Body of pancreas (tissue), 4 donors: ENCODE measurements at regions not wholly inside any gene's neighbourhood (a gene's known extent, or its start where the extent isn't known, plus 50 kb on each side); places are given as distances from the start of the nearest gene placed in this dataset.

Experiments
- POLR2A ChIP-seq, 3 donors: fragments of 450-650 bp; IDR thresholded peaks; one replicate each; pipeline ENCODE4 v1.6.1; 2016; ENCODE audit warnings: antibody characterized with exemption in 3 of 3, mild to moderate bottlenecking in 2 of 3
- TF ChIP-seq, protein P1 (sequence below), 7 experiments: fragments of 450-650 bp in 4 of 7; fragments of 200-600 bp in 3 of 7; sonication (generic) in 3 of 7; IDR thresholded peaks; one replicate each; pipeline ENCODE4 v1.5.1; 2016 to 2019; ENCODE audit warnings: antibody characterized with exemption in 7 of 7

DNA sequence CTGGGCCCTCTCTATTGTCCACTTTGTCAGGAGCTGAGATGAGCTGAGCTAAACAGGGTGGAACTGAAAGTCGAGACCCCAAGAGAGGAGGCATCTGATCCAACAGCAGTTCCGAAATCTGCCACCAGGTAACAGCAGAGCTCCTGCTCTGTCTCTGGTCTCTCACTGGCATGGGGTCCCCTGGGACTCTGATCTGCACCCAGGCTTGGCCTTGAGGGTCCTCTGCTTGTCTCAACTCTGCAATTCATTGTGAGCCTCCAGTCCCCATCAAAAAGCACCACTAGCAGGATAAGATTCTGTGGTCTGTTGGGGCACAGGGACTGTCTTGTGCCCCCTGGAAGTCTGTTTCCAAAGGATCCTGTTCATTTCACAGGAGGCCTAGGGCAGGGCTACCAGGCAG, 62.5 kb upstream of the TOP1 start:
- TF ChIP-seq, protein P1, sequence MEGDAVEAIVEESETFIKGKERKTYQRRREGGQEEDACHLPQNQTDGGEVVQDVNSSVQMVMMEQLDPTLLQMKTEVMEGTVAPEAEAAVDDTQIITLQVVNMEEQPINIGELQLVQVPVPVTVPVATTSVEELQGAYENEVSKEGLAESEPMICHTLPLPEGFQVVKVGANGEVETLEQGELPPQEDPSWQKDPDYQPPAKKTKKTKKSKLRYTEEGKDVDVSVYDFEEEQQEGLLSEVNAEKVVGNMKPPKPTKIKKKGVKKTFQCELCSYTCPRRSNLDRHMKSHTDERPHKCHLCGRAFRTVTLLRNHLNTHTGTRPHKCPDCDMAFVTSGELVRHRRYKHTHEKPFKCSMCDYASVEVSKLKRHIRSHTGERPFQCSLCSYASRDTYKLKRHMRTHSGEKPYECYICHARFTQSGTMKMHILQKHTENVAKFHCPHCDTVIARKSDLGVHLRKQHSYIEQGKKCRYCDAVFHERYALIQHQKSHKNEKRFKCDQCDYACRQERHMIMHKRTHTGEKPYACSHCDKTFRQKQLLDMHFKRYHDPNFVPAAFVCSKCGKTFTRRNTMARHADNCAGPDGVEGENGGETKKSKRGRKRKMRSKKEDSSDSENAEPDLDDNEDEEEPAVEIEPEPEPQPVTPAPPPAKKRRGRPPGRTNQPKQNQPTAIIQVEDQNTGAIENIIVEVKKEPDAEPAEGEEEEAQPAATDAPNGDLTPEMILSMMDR (IDR thresholded peaks at IDR 0.05) = no peak
- no peak for TF ChIP-seq POLR2A (IDR thresholded peaks at IDR 0.05)
